COLO668 (cell line): ENCODE measurements at regions not wholly inside any gene's neighbourhood (a gene's known extent, or its start where the extent isn't known, plus 50 kb on each side); places are given as distances from the start of the nearest gene placed in this dataset.

ENCODE experiments used
- DNase-seq: peaks from one replicate; lab custom pipeline; 2025; ENCODE audit not compliant: unreplicated experiment; lab: John Stamatoyannopoulos, UW

DNA sequence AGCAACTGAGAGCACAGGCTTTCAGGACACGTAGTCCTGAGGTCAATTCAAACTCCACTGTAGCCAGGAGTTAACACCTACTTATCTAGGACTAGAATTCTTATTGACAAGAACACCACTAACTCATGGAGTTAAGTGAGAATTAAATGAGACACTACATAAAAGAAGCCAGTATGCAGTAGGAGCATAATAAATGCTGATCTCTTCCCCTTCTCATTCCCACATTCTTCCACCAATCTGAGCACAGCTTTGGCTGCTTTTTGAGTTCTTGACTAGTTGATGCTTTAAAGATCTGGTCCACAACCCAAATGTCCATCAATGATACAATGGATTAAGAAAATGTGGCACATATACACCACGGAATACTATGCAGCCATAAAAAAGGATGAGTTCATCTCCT lies 55.2 kb downstream of the TTC32 start:
- DNase-seq: no peak

DNA sequence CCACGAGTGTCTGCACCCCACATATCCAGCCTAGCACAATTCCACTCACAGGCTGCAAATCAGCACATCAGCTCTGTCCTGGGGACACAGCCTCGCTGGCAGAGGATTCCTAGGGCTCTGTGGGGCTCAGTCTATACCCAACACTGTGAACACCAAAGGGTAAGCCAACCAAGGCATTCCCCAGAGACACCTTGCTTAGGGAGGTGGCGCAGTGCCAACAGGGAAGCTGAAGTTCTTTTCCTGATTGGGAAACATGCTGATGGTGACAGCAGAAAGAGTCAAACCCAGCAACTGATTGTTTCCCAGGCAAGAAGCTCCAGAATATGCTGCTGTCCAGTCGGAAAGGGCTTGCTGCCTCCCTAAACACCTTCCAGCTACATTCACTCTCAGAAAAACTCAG lies 55.8 kb downstream of the TTC32 start:
- DNase-seq: peak; percentile 18

DNA sequence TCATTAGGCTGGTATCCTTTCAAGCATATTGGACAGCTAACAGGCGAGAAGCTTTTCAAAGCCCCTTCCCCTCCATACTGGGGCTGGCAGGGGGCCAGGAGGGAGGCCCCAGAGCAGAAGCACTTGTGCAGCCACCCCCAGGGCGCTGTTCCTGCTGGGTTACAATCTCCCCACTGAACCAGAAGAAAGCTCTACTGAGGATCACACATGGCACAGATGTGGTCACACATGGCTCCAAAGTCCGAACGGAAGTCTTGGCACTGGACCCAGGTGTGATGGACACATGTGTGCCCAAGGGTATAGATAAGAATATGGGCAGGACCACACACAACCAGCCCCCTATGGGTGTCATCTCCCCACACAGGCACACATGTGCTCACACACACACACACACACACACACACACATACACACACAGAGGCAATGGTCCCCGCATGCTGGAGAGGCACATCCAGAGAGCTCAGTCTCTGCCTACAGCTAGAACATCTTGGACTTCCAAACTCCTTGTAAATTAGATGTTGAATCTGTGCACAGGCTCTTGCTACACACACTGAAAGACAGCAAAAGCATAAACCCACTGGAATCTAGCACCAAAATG lies 56.4 kb downstream of the TTC32 start:
- no peak for DNase-seq

DNA sequence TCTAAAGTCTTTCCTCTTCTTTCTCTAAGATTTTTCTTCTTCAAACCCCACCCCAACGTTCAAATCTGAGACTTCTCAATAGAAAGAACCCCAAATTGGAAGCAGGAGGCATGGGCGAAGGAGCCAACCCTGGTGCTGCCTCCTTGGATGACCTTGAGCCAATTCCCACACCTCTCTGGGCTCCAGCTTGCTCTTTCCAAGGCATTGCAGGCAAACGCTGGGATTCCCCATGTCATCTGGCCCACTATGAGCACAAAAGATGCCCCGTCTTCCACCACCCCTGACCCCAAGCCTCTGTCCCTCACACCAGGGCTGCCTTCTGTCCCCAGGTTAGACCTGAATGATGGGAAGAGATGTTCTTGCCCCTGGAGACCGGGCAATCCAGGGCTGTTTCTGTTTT lies 57.0 kb downstream of the TTC32 start:
- DNase-seq: no peak

DNA sequence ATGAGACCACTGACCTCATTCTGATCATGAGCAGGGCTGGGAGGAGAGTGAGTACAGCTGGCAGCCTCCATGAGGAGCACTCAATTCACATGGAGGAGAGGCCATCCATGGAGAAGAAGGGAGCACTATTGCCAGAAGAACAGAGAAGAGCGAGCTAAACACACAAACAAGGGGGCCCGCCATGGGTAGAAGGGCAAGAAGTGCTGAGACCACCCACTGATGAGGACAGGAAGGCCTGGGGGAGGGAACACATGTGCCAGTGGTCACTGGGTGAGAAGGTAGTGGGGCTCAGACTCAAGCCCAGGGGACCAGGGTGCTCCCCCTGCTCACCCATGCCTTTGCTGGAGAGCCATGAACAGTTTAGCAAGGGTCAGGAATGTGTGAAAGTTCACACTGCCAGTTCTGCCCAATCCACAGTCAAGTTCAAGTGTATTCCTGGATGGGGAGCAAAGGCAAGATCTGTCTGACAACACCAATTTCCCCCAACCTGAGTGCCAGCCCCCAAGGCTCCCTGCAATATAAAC lies 57.7 kb downstream of the TTC32 start:
- DNase-seq: no peak

DNA sequence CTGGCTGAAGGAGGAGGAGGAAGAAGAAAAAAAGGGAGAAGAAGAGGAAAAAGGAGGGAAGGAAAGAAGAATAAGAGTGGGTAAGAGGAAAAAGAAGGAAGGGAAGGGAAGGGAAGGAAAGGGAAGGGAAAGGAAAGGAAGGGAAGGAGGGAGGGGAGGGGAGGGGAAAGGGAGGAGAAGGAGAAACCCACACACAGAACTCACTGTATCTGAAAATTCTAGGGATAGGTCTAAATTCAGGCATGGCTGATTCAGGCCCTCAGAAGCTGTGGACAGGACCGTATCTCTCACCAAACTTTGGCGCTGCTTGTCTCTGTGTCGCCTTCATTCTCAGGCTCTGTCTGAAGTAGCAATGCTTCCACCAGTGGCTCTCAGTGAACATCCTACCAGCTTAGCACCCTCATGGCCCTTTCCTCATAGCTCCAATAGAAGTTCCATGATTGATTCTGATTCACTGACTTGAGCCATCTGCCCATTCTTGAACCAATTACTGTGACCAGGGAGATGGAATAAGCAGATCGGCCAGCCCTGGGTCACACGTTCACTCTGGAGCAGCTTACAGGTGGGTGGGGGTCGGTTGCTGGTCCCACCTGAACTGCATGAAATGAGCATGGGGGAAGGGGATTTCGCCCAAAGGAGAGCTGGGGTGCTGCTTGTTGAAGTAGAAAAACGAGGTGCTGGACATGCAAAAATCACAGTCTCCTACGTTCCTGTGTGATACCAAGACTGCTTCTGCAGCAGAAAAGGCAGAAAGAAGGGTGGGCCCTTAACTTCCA lies 59.7 kb downstream of the TTC32 start:
- no peak for DNase-seq

DNA sequence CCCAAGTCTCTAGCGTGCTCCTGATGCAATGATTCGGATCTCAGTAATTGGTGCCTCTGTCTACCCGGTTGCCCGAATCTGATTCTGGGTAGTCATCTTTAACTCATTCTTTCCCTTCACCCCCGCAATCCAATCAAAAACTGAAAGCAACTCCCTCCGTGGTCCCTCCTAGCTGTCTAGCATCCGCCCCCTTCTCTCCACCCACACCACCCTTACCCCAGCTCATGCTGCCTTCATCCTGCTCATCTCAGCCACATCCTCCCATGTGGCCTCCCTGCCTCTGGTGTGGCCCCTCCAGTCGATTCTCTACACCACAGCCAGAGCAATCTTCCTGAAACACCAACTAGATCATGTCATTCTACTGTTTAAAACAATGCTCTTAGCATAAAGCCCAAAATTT lies 62.3 kb downstream of the TTC32 start:
- no peak for DNase-seq

DNA sequence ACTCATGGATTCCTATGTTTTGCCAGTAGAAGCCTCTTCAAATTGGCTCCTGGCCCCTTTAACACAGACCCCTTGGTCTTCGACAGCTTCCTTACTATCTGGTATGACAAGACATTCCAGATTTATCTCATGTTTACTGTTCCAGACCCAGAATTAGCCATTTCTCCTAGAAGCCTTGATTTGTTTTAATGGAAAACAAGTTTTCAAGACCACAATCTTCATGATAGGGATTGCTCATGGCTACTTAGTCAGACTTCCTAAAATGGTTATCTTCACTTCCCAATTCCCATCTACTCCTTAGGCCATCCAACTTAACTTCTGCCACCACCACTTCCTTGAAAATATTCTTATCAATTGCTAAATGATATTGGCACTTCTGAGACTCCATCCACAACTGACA lies 63.2 kb downstream of the TTC32 start:
- DNase-seq: no peak

DNA sequence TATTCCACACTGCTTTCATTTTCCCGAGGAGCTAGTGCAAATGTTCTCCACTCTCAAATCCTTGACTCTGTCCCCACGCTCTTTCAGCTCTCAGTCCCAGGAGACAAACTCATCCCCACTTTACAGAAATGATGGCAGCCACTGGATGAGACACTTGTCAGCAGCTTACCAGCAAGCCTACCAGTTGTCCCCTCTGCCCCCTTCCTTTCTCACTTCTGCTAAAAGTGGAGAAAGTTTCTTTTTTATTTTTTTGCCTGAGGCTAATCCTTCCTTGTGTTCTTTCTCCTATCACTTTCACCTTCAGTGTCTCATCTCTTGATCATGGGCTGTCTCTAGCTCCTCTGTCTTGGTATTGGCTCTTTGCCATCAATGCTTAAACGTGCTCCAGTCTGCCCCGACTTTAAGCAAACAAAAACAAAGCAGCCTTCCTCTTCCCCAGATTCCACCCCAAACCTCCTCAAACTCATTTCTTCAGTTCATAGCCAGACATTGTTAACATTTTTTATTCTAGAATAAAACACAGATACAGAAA lies 64.5 kb downstream of the TTC32 start:
- DNase-seq: no peak

DNA sequence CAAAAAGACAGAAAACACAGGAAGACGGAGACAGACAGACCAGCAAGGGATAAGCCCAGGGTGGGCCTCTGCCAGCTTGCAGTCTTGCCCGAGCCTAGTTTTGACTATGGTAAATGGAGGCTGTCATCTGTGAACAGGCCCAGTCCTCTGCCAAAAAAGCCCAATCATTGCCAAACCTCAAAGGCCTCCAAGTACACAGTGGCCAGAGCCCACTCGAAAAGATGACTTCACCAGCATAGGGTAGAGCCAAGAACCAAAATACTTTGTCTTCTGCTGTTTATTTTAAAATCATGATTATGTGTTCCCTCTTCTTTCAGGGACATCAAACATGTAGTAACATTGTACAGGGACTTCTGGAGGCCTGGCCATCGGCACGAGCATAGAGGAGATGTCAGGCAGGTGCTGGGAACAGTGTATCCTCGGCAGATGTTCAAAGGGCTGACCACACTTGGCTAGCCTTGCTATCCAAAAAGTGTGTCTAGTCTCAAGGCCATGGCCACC lies 66.0 kb downstream of the TTC32 start:
- DNase-seq: no peak

DNA sequence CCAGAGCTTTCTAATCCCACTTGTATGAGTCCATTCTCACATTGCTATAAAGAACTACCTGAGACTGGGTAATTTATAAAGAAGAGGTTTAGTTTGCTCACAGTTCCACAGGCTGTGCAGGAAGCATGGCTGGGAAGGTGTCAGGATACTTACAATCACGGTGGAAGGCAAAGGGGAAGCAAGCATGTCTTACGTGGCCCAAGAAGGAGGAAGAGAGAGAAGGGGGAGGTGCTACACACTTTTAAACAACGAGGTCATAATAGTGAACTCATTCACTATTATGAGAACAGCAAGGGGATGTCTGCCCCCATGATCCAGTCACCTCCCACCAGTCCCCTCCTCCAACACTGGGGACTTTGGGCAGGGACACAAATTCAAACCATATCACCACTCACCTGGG lies 67.8 kb downstream of the TTC32 start:
- DNase-seq: no peak

DNA sequence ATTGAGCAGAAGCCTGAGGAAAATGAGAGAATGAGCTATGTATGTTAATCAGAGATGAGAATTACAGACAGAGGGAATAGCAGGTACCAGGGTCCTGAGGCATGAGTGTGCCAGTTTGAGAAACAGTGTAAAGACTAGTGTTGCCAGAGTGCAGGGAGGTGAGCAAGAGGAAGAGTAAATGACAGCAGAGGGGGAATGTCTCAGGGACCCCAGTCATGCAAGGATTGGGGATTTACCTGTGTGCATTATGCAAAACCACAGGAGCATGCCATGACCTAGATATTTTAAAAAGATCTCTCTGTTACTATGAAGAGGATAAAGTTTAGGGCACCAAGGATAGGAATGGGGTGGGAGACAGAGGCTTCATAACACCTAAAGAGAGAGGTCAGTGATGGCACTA lies 72.1 kb downstream of the TTC32 start:
- DNase-seq: no peak

DNA sequence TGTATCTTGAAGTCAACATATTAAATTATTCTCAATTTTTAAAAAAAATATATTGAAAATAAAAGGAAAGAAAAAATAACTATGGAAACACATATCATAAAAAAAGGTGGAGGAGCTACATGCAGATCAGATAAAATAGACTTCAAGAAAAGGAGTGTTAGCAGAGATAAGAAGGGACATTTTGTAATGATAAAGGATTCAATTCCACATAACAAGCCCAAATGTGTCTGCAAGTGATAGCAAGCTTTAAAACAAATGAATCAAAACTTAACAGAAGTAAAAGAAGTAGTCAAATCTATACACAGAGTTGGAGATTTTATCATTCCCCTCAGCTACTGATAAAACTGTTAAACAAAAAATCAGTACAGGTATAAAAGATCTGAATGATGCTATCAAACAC lies 74.9 kb downstream of the TTC32 start:
- no peak for DNase-seq

DNA sequence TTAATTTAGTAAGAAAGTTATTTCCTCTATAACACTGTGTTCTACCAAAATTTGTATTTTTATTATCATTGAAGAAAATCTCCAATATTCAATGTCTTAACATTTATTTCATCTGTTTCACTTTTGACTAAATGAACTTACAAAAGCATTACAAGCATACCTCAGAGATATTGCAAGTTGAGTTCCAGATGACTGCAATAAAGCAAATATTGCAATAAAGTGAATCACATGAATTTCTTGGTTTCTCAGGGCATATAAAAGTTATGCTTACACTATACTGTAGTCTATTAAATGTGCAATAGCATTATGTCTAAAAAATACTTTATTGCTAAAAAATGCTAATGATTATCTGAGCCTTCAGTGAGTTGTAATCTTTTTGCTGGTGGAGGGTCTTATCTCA lies 78.3 kb downstream of the TTC32 start:
- DNase-seq: no peak

DNA sequence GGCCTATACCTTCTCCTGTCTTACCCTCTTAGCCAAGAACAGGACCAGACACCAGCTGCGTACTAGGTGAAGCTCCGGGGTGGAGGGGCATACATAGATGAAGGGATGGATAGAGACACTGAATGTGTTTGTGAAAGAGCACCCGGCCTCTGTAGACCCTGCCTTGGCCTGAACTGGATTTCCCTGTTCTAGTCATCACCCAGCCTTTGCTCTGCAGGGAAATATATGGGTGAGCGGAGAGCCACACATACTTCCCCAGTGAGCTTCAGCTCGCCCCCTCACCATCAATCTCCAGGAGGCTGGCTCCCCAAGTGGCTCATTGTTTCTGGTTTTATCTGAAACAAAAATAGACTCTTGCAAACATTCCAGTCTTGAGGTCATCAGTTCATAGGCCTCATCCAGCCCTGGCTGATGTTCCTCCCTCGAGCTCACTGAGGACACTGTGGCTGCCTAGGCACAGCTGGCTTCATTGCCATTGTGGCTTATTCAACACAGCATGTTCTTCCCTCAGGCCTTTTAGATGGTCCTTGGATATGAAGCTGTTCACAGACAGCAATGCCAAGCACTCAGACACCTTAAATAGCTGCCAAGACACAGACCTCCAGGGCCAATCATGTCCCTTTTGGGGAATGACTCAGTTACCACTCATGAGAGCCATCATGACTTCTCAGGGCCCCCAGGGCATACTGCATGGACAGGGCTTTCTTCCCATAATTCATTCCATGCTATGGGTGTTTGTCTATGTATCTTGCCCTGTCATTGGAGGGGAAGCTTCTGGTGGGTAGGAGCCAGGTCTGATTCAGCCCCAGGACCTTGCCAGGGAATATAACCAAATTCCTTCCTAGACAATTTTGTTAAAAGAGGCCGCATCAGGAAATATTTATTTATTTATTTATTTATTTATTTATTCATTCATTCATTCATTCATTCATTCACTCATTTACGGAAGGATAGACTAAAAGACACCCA lies 82.4 kb downstream of the TTC32 start:
- no peak for DNase-seq

DNA sequence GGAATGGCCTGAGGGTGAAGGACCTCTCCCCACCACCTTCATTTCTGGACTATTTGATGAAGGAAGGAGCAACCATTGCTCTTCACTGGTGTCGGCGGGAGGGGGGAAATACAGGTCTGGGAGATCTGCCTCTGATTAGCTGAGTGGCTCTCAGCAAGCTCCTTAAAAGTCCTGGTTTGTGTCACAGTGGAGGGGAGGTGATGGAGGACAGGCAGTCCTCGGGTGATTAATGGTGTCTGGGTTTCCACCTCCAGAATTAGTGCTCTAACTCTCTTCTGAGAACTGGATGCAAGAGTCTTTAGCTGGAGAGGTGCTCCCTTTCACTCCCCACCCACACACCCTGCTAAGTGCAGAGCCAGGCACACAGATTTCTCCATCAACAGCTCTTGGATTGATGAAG lies 83.2 kb downstream of the TTC32 start:
- DNase-seq: no peak

DNA sequence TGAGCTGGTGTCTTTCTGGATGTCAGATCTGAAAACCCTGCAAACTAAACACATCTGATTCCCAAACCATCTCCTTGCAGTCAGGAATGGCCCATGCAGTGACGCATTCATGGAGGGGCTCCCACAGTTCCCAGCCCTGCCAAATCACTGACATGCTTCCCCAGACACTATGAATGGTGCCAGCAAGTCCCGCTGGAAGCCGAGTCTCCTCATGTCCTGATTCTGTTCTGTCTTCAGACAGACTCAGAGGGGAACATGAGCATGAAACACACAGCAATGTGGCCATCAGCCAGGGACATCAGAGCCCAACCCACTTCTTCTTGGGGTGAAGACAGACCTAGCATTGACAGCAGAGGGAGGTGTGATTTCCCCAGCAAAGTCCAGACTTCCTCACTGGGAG lies 83.7 kb downstream of the TTC32 start:
- DNase-seq: no peak

DNA sequence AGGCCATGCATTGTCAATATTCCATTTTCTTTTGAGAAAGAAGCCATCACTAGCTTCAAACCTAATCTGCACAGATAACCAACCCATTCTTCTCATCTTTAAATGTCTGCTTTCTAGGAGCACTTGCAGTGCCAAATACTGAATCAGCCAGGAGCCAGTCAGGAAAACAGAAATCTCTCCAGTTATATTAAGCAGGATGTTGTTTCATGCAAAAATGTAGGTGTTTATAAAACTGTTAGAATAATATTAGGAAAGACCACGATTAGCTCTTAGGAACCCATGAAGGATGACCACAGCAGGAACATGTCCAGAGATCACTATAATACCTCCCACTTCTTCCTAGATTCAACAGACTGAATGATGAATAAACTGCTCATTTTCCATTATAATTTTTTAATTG lies 86.0 kb downstream of the TTC32 start:
- DNase-seq: no peak

DNA sequence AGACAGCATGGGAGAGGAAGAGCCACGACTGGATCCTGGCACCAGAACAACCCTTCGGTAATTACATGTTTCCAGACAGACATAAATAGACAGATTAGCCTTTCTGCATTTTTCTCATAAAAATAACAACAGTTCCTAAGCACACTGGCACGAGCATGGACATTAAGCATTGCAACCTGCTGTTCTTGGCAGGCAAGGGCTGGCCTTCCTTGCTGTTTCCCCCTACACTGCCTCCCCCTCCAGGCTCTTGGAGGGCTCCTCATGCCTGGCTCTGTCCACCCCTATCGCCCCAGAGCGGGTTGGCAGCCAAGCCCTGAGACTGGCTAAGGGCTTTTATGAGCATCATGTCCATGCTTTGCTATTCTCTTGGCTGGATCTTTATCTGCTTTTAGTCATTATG lies 89.6 kb downstream of the TTC32 start:
- no peak for DNase-seq

DNA sequence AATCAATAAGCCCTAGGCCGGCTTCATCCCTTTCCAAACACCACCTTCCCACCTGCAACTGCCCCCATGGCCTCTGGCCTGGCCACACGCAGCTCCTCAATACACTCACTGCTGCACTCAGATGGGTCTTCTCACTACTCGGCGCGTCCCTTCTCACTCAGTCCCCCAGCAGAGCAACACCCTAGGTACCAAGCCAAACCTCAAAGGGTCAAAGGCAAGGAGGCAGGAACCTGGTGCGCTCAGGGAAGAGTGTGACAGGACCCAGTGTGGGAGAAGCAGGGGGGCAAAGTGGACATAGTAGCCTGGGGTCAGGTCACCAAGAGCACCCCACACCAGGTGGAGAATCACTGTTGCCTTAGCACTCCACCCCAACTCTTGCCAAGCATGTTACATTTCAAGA lies 90.6 kb downstream of the TTC32 start:
- DNase-seq: no peak

DNA sequence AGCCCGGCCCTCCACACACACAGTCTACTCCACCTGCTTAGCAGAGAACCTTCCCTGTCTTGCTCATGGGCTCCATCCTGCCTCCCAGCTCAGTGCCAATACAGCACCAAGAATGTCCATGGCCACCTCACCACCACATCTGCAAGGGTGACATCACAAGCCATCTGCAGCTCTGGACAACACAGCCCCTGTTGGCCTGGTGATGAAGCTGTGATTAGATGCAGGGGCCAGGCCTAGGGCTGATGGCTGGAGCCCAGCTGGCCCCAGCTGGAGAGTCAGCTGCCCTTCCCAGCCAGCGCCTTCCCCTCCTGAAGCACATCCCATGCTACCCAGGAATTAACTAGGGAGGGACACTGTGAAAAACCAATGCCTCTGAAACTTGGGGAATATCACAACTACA lies 91.1 kb downstream of the TTC32 start:
- DNase-seq: no peak
